GM12891 (cell line): ENCODE measurements at regions not wholly inside any gene's neighbourhood (a gene's known extent, or its start where the extent isn't known, plus 50 kb on each side); places are given as distances from the start of the nearest gene placed in this dataset.

Experiments used
- DNase-seq: peaks from one replicate; pipeline ENCODE4 v3.0.0; 2011; ENCODE audit warnings: low spot score; ENCODE audit not compliant: insufficient read length
- FAIRE-seq: peaks from 2 replicates; lab custom pipeline; 2011; peaks lifted over from hg19 to GRCh38; lab: Jason Lieb, UNC
- PAX5 ChIP-seq: IDR thresholded peaks from 2 replicates; pipeline ENCODE4 v1.6.1; 2011; ENCODE audit warnings: low read length, moderate library complexity, mild to moderate bottlenecking; ENCODE audit not compliant: insufficient read depth, severe bottlenecking
- POLR2A ChIP-seq: IDR thresholded peaks from 2 replicates; pipeline ENCODE4 v1.6.1; 2011; ENCODE audit warnings: low read depth, low read length, control low read depth
- POLR2AphosphoS5 ChIP-seq: IDR thresholded peaks from 2 replicates; pipeline ENCODE4 v1.6.1; 2011; ENCODE audit warnings: low read depth, low read length, control low read depth
- POU2F2 ChIP-seq: IDR thresholded peaks from 2 replicates; pipeline ENCODE4 v1.6.1; 2011; ENCODE audit warnings: low read depth, mild to moderate bottlenecking, control low read depth, low read length, moderate library complexity
- SPI1 ChIP-seq: IDR thresholded peaks from 2 replicates; pipeline ENCODE4 v1.6.1; 2011; ENCODE audit warnings: low read depth, low read length, control low read depth
- TAF1 ChIP-seq: IDR thresholded peaks from 2 replicates; pipeline ENCODE4 v1.6.1; 2011; ENCODE audit warnings: low read depth, low read length, control low read depth

DNA sequence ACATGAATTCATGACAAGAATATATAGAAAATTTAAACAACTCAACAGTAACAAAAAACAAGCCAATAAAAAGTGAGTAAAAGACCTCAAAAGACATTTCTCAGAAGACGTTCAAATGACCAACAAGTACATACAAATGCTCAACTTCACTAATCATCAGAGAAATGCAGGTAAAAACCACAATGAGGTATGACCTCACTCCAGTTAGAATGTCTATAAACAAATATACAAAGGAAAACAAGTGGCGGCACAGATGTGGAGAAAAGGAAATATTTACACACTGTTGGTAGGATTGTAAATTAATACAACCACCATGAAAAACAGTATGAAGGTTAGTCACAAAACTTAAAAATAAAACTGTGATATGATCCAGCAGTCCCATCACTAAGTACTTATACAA is 1033.1 kb downstream of the RAPGEF2 start:
- FAIRE-seq (no peak), DNase-seq (no peak)
- TF ChIP-seq POLR2AphosphoS5: no peak
- no peak for TF ChIP-seq POU2F2
- no peak for TF ChIP-seq POLR2A
- TF ChIP-seq SPI1: no peak
- no peak for TF ChIP-seq TAF1
- TF ChIP-seq PAX5: no peak

DNA sequence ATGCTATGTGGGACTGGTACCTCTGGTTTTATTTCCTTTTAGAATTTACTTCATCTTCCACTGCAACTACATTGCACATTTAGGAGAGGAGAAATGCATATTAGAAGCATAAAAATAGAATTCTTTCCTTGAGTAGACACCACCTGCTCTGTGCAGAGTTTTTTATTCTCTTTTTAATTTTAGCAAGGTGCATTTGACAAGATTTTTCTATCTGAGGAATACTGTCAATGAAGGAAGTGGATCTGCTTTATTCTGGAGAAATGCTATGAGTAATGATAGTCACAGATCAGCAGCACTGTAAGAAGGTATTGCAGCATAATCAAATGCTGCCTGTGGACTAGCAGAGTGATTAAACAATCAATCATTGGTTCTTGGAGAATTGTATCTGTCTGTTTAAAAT is 1038.3 kb downstream of the RAPGEF2 start:
- no peak for DNase-seq
- TF ChIP-seq POLR2AphosphoS5 (no peak), POU2F2 (no peak), SPI1 (no peak), POLR2A (no peak), TAF1 (no peak), PAX5 (no peak)
- FAIRE-seq: no peak

DNA sequence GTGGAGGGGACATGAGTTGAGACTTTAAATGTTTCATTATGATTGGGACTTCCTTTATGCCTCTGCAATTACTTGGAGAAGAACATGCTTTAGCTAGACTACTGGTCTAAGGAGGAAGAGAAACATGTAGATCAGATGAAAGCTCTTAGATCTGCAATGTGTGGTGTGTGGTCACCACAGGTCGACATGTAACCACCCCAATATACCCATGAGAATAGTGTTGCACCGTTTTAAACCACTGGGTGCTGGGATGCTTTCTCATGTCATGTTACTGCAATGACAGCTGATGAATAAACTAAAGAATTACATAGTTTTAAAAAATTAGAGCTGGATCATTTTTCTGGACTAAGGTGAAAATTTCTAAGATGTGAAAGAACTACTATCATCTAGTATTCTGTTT is 1039.7 kb downstream of the RAPGEF2 start:
- no peak for FAIRE-seq
- TF ChIP-seq TAF1: no peak
- TF ChIP-seq SPI1: peak; percentile 58

DNA sequence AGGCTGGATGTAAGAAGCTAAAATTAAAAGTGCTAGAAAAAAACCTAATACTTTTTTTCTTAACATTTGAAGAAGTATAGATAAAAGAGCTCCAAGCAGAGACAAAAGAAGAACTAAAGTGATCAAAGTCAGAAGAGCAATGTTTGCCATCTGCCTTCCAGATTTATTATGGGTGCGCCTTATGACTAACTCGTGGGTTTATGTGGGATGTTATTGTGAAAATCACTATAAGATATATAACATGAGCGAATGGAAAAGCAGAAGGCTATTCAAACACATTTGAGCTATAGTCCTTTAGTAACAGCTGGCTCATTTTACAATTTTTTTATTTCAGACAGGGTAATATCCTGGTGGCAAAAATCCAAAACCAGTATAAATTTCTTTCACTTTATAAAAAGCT is 1040.7 kb downstream of the RAPGEF2 start:
- no peak for FAIRE-seq
- TF ChIP-seq TAF1 (no peak), POU2F2 (no peak), SPI1 (no peak), POLR2AphosphoS5 (no peak), POLR2A (no peak), PAX5 (no peak)
- no peak for DNase-seq

More for the DNA sequence above, 1039.7 kb downstream of the RAPGEF2 start:
- DNase-seq: no peak

DNA sequence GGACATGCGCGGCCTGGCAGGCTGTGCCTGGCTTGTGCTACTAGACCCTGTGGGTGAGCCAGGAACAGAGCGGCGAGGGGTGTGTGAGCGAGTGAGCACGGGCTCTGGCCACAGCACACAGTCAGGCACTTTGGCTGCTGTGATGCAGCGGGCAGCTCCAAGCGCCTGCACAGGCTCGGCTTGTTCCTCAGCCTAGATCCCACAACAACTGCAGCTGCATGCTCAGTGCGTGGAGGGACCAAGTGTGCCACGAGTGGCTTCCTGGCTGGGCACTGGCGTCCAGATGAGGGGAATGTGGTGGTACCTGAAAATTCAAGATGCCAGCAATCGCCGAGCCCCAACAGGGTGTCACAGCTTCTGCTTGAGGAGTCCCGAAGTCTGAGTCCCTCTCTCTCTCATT is 1056.6 kb downstream of the RAPGEF2 start:
- no peak for FAIRE-seq
- TF ChIP-seq POU2F2: no peak
- TF ChIP-seq SPI1: no peak
- no peak for TF ChIP-seq POLR2AphosphoS5
- no peak for TF ChIP-seq TAF1
- no peak for TF ChIP-seq PAX5
- no peak for TF ChIP-seq POLR2A
- DNase-seq: no peak

DNA sequence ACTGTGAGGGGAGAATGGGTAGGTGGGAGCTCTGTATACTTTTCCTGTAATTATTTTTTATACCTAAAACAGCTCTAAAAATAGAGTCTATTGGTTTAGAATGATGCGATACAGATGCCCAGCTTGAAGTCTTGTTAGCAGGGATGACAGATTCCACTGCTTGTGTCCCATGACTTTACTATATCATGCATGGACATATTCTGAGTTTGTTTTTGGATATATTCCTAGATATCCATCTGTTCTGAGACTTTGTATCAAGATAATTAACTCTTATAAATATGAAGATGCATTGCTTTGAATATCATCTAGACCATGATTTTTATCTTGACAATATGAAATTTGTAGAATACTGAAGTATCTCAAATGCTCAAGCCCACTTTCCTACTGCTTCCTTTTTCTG is 1058.1 kb downstream of the RAPGEF2 start:
- TF ChIP-seq PAX5 (no peak), TAF1 (no peak), POLR2AphosphoS5 (no peak), POU2F2 (no peak), POLR2A (no peak), SPI1 (no peak)
- DNase-seq (no peak), FAIRE-seq (no peak)

DNA sequence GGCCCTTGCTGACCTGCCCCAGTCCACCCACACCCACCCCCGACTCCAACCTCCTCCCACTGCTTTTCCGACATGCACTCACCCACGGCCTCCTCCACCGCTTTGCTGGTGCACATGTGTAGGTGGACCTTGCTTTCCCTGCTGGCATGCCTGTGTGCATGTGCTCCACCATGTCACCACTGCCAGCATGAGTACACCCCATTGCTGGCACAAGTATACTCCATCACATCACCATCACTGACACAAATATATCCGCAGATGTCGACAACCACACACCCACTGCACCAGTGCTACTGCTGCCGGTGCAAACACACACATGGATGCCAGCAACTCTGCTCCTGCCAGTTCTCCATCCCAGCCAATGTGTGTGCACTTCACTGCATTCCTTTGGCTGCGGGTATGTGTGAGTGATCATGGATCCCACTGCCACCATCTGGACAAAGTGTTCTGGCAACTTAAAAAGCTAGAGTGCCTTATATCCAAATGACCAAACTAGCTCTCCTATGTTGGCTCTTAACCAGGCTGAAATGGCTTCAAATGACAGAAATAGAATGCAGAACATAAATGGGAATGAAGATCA is 1072.3 kb downstream of the RAPGEF2 start:
- no peak for DNase-seq
- TF ChIP-seq POLR2A (no peak), SPI1 (no peak), TAF1 (no peak), PAX5 (no peak), POU2F2 (no peak), POLR2AphosphoS5 (no peak)
- FAIRE-seq: no peak

DNA sequence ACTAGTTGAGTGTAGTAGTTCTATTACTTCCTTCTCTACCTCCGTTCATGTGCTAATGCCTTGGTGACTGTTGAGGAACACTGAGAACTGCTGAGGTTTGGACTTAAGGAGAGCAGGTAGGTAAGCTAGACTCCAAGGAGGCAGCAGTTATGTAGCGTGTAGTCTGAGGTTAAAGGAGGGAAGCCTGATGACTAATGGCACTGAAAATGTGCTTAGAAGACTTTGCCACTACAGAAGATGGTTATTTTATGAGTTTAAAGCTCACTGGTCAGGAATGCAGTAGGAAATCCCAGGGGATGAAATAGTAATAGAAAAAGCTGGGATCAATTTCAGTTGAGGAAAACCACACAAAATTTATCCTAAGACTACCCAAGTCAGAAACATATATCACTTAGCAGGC is 1077.3 kb downstream of the RAPGEF2 start:
- no peak for FAIRE-seq
- TF ChIP-seq SPI1 (no peak), TAF1 (no peak), POLR2A (no peak), POLR2AphosphoS5 (no peak), PAX5 (no peak), POU2F2 (no peak)
- no peak for DNase-seq

DNA sequence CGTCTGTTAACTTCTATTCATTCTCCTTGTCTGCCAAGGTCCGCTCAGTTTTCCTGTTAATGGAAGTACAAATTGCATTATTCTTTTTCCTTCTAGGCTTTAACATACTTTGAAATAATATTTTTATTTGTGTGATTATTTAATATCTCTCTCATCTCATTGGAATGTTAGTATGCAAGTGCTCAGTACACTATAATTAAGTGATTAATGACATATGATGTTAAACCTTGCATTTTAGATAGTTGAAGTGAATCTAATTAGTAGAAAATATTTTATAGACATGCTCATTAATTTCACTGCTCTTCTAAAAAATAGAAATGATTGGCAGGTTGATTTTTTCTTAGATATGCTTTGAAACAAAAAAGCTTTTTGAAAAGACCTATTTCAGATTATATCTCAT is 1079.8 kb downstream of the RAPGEF2 start:
- no peak for TF ChIP-seq SPI1
- no peak for TF ChIP-seq POLR2AphosphoS5
- TF ChIP-seq PAX5: no peak
- no peak for TF ChIP-seq POU2F2
- no peak for TF ChIP-seq TAF1
- TF ChIP-seq POLR2A: no peak
- DNase-seq: no peak
- no peak for FAIRE-seq

DNA sequence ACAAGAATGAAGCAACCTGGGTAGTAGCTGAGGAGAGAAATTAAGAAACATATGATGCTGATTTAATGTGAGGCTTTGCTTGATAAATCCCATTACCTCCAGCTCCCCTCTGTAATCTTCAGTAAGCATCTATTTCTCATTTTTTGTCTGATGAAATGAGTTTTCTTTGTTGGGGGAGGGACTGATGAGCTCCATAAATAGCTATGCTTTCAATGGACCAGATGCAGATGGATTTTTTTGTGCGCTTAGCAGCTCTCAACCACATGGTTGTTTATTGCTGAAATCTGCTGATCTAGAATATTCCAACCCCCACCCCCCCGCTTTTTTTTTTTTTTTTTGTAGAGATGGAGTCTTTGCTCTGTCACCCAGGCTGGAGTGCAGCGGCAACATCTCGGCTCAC is 1082.0 kb downstream of the RAPGEF2 start:
- DNase-seq: no peak
- FAIRE-seq: no peak
- TF ChIP-seq POLR2AphosphoS5 (no peak), POLR2A (no peak), PAX5 (no peak), TAF1 (no peak), POU2F2 (no peak), SPI1 (no peak)

DNA sequence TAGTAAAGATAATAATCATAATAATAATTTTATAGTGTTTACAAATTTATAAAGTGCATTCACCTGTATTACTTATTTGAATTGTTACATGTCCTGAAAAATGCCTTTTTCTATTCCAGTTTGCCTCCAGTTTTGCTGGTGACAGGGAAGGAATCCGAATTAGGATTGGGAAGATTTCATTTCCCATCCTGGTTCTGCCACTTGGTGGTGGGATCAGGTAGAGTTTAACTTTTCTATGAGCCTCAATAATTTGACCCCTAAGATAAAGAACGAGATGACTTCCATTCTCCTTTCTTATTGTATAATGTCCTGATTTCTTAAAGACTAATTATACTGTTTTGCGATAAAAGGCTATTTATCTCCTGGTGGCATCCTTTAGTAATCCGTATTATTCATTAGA is 1090.9 kb downstream of the RAPGEF2 start:
- FAIRE-seq (no peak), DNase-seq (no peak)
- no peak for TF ChIP-seq PAX5
- no peak for TF ChIP-seq TAF1
- TF ChIP-seq POLR2AphosphoS5: no peak
- no peak for TF ChIP-seq POLR2A
